Keratinocyte (primary cell): ENCODE measurements at regions not wholly inside any gene's neighbourhood (a gene's known extent, or its start where the extent isn't known, plus 50 kb on each side); places are given as distances from the start of the nearest gene placed in this dataset.

ENCODE experiments used
- DNase-seq: peaks from one replicate; pipeline ENCODE4 v3.0.0-alpha.2; 2011; ENCODE audit warnings: low read depth, missing footprints, low spot score
- FAIRE-seq: peaks from 2 replicates; lab custom pipeline; 2011; peaks lifted over from hg19 to GRCh38; lab: Jason Lieb, UNC
- H2AFZ ChIP-seq: 2 replicates; pipeline ENCODE4 v1.6.0; 2012; ENCODE audit warnings: low read length, control low read depth, inconsistent platforms; ENCODE audit not compliant: control insufficient read depth
- H3K27ac ChIP-seq: 2 replicates; pipeline ENCODE4 v1.5.1; 2011; ENCODE audit warnings: low read length; ENCODE audit not compliant: control insufficient read depth, insufficient read depth
- H3K27me3 ChIP-seq: 3 replicates; pipeline ENCODE4 v1.6.0; 2011; ENCODE audit warnings: low read length; ENCODE audit not compliant: control insufficient read depth, insufficient read depth; ENCODE audit errors: extremely low read depth
- H3K36me3 ChIP-seq, 2 experiments: 2 replicates in 1 of 2; 3 replicates in 1 of 2; pipeline ENCODE4 v1.5.1; 2011; ENCODE audit warnings: low read length in 2 of 2, mild to moderate bottlenecking in 1 of 2; ENCODE audit not compliant: control insufficient read depth in 2 of 2, insufficient read depth in 2 of 2; ENCODE audit errors: extremely low read depth in 1 of 2
- H3K4me1 ChIP-seq: 3 replicates; pipeline ENCODE4 v1.5.1; 2011; ENCODE audit warnings: low read length; ENCODE audit not compliant: control insufficient read depth, insufficient read depth; ENCODE audit errors: extremely low read depth
- H3K4me2 ChIP-seq: 3 replicates; pipeline ENCODE4 v1.6.0; 2011; ENCODE audit warnings: low read depth, low read length; ENCODE audit not compliant: control insufficient read depth, insufficient read depth; ENCODE audit errors: extremely low read depth
- H3K4me3 ChIP-seq, 3 experiments: fragments of 200-600 bp in 1 of 3; sonication (generic) in 1 of 3; 2 replicates in 2 of 3; 3 replicates in 1 of 3; pipeline ENCODE4 v1.5.1; 2011 to 2016; ENCODE audit warnings: low read length in 3 of 3, mild to moderate bottlenecking in 3 of 3, control low read depth in 2 of 3, inconsistent platforms in 1 of 3, low read depth in 1 of 3, mixed read lengths in 1 of 3, mixed run types in 1 of 3, moderate library complexity in 1 of 3; ENCODE audit not compliant: control insufficient read depth in 2 of 3, insufficient read depth in 2 of 3; ENCODE audit errors: extremely low read depth in 1 of 3
- H3K79me2 ChIP-seq: 2 replicates; pipeline ENCODE4 v1.6.0; 2012; ENCODE audit warnings: low read length; ENCODE audit not compliant: control insufficient read depth, insufficient read depth
- H3K9ac ChIP-seq: 3 replicates; pipeline ENCODE4 v1.6.0; 2011; ENCODE audit warnings: low read length; ENCODE audit not compliant: control insufficient read depth, insufficient read depth; ENCODE audit errors: extremely low read depth
- H3K9me1 ChIP-seq: 3 replicates; pipeline ENCODE4 v1.6.0; 2011; ENCODE audit warnings: low read length; ENCODE audit not compliant: control insufficient read depth, insufficient read depth; ENCODE audit errors: extremely low read depth
- H3K9me3 ChIP-seq: 2 replicates; pipeline ENCODE4 v1.5.1; 2012; ENCODE audit warnings: low read depth, low read length; ENCODE audit not compliant: control insufficient read depth
- H4K20me1 ChIP-seq: 3 replicates; pipeline ENCODE4 v1.6.0; 2011; ENCODE audit warnings: low read length; ENCODE audit not compliant: control insufficient read depth, insufficient read depth; ENCODE audit errors: extremely low read depth
- CTCF ChIP-seq, 3 experiments: IDR thresholded peaks in 1 of 3; conservative IDR thresholded peaks in 1 of 3; optimal IDR thresholded peaks in 1 of 3; 2 replicates in 2 of 3; 3 replicates in 1 of 3; pipeline versions ENCODE3 to v1.5.1; 2011; ENCODE audit warnings: low read length in 3 of 3, mild to moderate bottlenecking in 3 of 3, moderate library complexity in 2 of 3, control low read depth in 1 of 3, inconsistent platforms in 1 of 3; ENCODE audit not compliant: insufficient read depth in 2 of 3; ENCODE audit errors: extremely low read depth in 1 of 3
- EZH2 ChIP-seq: IDR thresholded peaks from one replicate; pipeline ENCODE4 v1.6.1; 2012; ENCODE audit warnings: inconsistent platforms, mild to moderate bottlenecking, low read length, moderate library complexity
- dilution Hi-C: fragments of 300-500 bp; cut with MboI; formaldehyde crosslinking; loops from one replicate; pipeline ENCODE4 v1.7.0; 2020; ENCODE audit warnings: low sequenced_read_pairs; ENCODE audit not compliant: extremely low pct_ligation_motif_present

DNA sequence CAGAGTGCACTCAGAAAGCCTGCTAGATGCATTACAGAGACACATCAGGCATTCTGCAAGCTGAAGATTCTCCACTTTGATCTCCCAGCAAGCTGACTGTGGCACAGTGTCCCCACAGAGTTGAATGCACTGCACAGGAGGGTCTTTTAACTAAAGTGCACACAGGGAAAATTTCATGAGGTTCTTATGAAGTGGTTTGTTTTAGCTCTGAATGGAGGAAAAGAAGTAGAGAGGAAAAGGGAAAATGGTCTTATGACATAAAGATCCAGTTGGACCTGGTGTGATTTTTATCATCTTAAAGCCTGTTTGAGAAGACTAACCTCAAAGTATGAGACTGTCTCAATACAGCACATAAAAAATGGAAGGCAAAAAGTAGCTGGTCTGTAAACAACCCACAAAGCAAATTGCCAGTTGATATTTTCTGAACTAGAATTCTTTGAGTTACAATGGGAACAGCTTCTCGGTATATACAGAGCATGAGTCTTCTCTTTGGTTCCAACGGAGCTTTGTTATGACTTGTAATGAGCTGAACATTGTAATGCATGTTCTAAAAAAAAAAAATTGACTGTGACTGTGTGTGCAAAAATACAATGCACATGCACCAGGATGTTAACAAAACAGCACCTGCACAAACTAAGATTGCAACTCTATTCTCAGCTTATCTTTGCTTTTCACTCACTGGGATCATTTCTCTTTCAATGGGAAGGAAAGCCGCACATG is 383.0 kb upstream of the ID4 start:
- H3K4me2 ChIP-seq: no peak overlapping the region
- no peak overlapping the region for H2AFZ ChIP-seq
- dilution Hi-C loops: no loop called here
- H3K36me3 ChIP-seq: no peaks in the 10 kb centered on the region
- FAIRE-seq: no peak
- no peaks in the 10 kb centered on the region for H4K20me1 ChIP-seq
- no peaks in the 10 kb centered on the region for H3K4me1 ChIP-seq
- H3K4me3 ChIP-seq: no peak overlapping the region
- no peak overlapping the region for H3K9ac ChIP-seq
- no peaks in the 10 kb centered on the region for H3K9me3 ChIP-seq
- H3K27me3 ChIP-seq: no peaks in the 10 kb centered on the region
- H3K9me1 ChIP-seq: no peaks in the 10 kb centered on the region
- no peak for DNase-seq
- no peaks in the 10 kb centered on the region for H3K79me2 ChIP-seq
- TF ChIP-seq CTCF (optimal IDR thresholded peaks at IDR 0.05 in 1 of 3, IDR thresholded peaks at IDR 0.05 in 1 of 3, conservative IDR thresholded peaks at IDR 0.05 in 1 of 3; ENCODE audit: extremely low read depth in 1 of 3, insufficient read depth in 2 of 3, low read length in 3 of 3) (no peak), EZH2 (no peak)
- H3K27ac ChIP-seq: no peak overlapping the region

DNA sequence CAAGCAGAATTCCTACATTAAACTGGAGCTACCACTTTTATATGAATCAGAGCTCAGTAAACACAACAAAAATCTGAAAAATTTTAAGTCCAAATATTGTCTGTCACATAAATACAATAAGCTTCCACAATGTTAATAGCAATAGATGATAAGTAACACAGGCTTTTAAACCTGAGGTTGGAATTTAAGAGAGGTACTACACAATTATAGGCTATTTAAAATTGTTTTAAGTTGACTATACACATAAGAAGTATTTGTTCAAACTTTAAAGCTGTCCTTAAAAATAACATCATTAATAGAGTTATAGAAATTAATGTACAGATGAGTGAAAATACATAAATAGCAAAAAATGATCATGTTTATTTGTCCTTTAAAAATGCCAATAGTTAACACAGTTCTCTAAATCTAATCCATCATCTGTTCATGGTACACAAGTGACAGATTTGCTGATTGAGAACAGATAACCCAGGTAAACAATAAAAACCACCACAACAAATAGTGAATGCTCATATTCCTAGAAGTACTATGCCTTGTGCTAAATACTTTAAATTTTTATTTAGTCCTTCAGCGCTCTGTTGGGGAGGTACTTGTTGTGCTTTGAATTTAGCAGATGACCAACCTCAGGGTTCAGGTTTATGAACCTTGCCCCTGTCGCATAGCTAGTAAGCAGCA is 382.3 kb upstream of the ID4 start:
- no peaks in the 10 kb centered on the region for H4K20me1 ChIP-seq
- no peak overlapping the region for H2AFZ ChIP-seq
- H3K4me3 ChIP-seq: no peak overlapping the region
- no peak for DNase-seq
- no peaks in the 10 kb centered on the region for H3K4me1 ChIP-seq
- no peak overlapping the region for H3K27ac ChIP-seq
- H3K27me3 ChIP-seq: no peaks in the 10 kb centered on the region
- H3K79me2 ChIP-seq: no peaks in the 10 kb centered on the region
- H3K9me3 ChIP-seq: no peaks in the 10 kb centered on the region
- no peak overlapping the region for H3K9ac ChIP-seq
- dilution Hi-C loops: no loop called here
- no peak for FAIRE-seq
- H3K4me2 ChIP-seq: no peak overlapping the region
- H3K9me1 ChIP-seq: no peaks in the 10 kb centered on the region
- TF ChIP-seq CTCF (optimal IDR thresholded peaks at IDR 0.05 in 1 of 3, IDR thresholded peaks at IDR 0.05 in 1 of 3, conservative IDR thresholded peaks at IDR 0.05 in 1 of 3; ENCODE audit: extremely low read depth in 1 of 3, insufficient read depth in 2 of 3, low read length in 3 of 3) (no peak), EZH2 (no peak)
- H3K36me3 ChIP-seq: no peaks in the 10 kb centered on the region
